Psoas muscle (tissue), 7 donors: ENCODE measurements at regions not wholly inside any gene's neighbourhood (a gene's known extent, or its start where the extent isn't known, plus 50 kb on each side); places are given as distances from the start of the nearest gene placed in this dataset.

Source experiments
- ATAC-seq, 4 donors: fragments of 200-7000 bp; cut with Tn5 transposase; one replicate each; pipeline ENCODE4 v1.9.1; 2020; ENCODE audit warnings: moderate library complexity in 3 of 4, mild to moderate bottlenecking in 2 of 4
- DNase-seq, 2 donors: peaks; one replicate each; pipeline ENCODE4 v3.0.0-alpha.2; 2020
- H3K27ac ChIP-seq: fragments of 200-600 bp; one replicate; pipeline ENCODE4 v1.8.0; 2022
- H3K27me3 ChIP-seq, 3 donors: fragments of 200-600 bp in 1 of 3; one replicate each; pipeline versions ENCODE4 v1.6.1 to v1.8.0; 2013 to 2022; ENCODE audit warnings: low read length in 2 of 3, mild to moderate bottlenecking in 2 of 3, moderate library complexity in 1 of 3; ENCODE audit not compliant: insufficient read depth in 3 of 3
- H3K36me3 ChIP-seq, 2 donors: fragments of 200-600 bp in 1 of 2; one replicate each; pipeline versions ENCODE4 v1.6.1 to v1.8.0; 2013 to 2022; ENCODE audit warnings: low read depth in 1 of 2, mild to moderate bottlenecking in 1 of 2, moderate library complexity in 1 of 2; ENCODE audit not compliant: insufficient read depth in 1 of 2
- H3K4me1 ChIP-seq: fragments of 200-600 bp; one replicate; pipeline ENCODE4 v1.8.0; 2022
- H3K4me3 ChIP-seq: fragments of 200-600 bp; one replicate; pipeline ENCODE4 v1.8.0; 2022; ENCODE audit warnings: mild to moderate bottlenecking
- H3K9me3 ChIP-seq: fragments of 200-600 bp; one replicate; pipeline ENCODE4 v1.8.0; 2022
- CTCF ChIP-seq: fragments of 200-600 bp; IDR thresholded peaks from one replicate; pipeline ENCODE4 v1.8.0; 2022; ENCODE audit warnings: antibody characterized with exemption
- WGBS, 3 donors: extraction: QIAGEN DNeasy Blood & Tissue Kit; methylation state at CpG; one replicate each; pipeline versions ENCODE4 v1.1.6 to v1.1.7; 2013; 5-methylcytosine and 5-hydroxymethylcytosine counted together
- intact Hi-C, 2 donors: fragments of 100-400 bp; cut with DNase I; formaldehyde crosslinking; loops; one replicate each; pipeline versions ENCODE4 v1.11.0 to v1.14.2; 2022
- donor health status: healthy with polysubstance abuse.
- donor health status: DM: no; HTN: no; CAD: no; lungs with moderate emphysema.
- donor health status: Bipolar disorder and iron deficiency.
- donor health status: healthy.
- donor health status: DM: yes; HTN: yes; CAD: no.
- donor health status: DM: no; HTN: no; CAD: no.
- donor health status: DM: yes; HTN: yes; CAD: no.

- ATAC-seq (no peak), DNase-seq (no peak)
- TF ChIP-seq CTCF: no peak
- peaks cover 0 to 2% (median 0%) of the 10 kb centered on the region in 3 donors for H3K27me3 ChIP-seq
- intact Hi-C loops: no loop called here
- no peaks in the 10 kb centered on the region for H3K9me3 ChIP-seq
- no peak overlapping the region for H3K4me3 ChIP-seq
- WGBS, 3 donors: 12 to 30% (median 27%) methylated on average over 3 of the region's 3 CpGs
- no peak overlapping the region for H3K27ac ChIP-seq
- H3K36me3 ChIP-seq: no peaks in the 10 kb centered on the region
- H3K4me1 ChIP-seq: no peaks in the 10 kb centered on the region
Measured at GRCh38 chr12:98123021-98123461, 392.3 kb upstream of the TMPO start.

GRCh38 chr12:98126637-98127335, 388.6 kb upstream of the TMPO start:
- H3K4me1 ChIP-seq: no peaks in the 10 kb centered on the region
- ATAC-seq: no peak
- DNase-seq: no peak
- H3K4me3 ChIP-seq: no peak overlapping the region
- no peaks in the 10 kb centered on the region for H3K27me3 ChIP-seq
- TF ChIP-seq CTCF: no peak
- intact Hi-C loops: no loop called here
- WGBS, 3 donors: 22 to 26% (median 22%) methylated on average over 12 of the region's 12 CpGs
- H3K36me3 ChIP-seq: no peaks in the 10 kb centered on the region
- H3K27ac ChIP-seq: no peak overlapping the region
- H3K9me3 ChIP-seq: no peaks in the 10 kb centered on the region

GRCh38 chr12:98127336-98127679, 388.1 kb upstream of the TMPO start:
- TF ChIP-seq CTCF: no peak
- no peaks in the 10 kb centered on the region for H3K4me1 ChIP-seq
- DNase-seq (no peak), ATAC-seq (no peak)
- H3K27me3 ChIP-seq: no peaks in the 10 kb centered on the region
- H3K27ac ChIP-seq: no peak overlapping the region
- H3K4me3 ChIP-seq: no peak overlapping the region
- H3K36me3 ChIP-seq: no peaks in the 10 kb centered on the region
- WGBS, 3 donors: 29 to 34% (median 29%) methylated on average over 3 of the region's 3 CpGs
- intact Hi-C loops: no loop called here
- no peaks in the 10 kb centered on the region for H3K9me3 ChIP-seq

- TF ChIP-seq CTCF: no peak
- no peaks in the 10 kb centered on the region for H3K9me3 ChIP-seq
- no peaks in the 10 kb centered on the region for H3K27me3 ChIP-seq
- intact Hi-C loops: no loop called here
- no peaks in the 10 kb centered on the region for H3K4me1 ChIP-seq
- ATAC-seq (no peak), DNase-seq (no peak)
- peak overlapping the region; percentile 16 for H3K27ac ChIP-seq
- H3K36me3 ChIP-seq: no peaks in the 10 kb centered on the region
- no peak overlapping the region for H3K4me3 ChIP-seq
Measured at GRCh38 chr12:98127854-98128253, 387.5 kb upstream of the TMPO start.

- TF ChIP-seq CTCF: no peak
- intact Hi-C loops: no loop called here
- H3K27me3 ChIP-seq: no peaks in the 10 kb centered on the region
- ATAC-seq (no peak), DNase-seq (no peak)
- 26 to 39% (median 37%) methylated on average over 2 of the region's 2 CpGs for WGBS, 3 donors
- H3K4me1 ChIP-seq: no peaks in the 10 kb centered on the region
- H3K9me3 ChIP-seq: no peaks in the 10 kb centered on the region
- H3K4me3 ChIP-seq: no peak overlapping the region
- no peaks in the 10 kb centered on the region for H3K36me3 ChIP-seq
- no peak overlapping the region for H3K27ac ChIP-seq
Measured at GRCh38 chr12:98136544-98136943, 378.8 kb upstream of the TMPO start.
